GM18499 (cell line): ENCODE measurements at regions not wholly inside any gene's neighbourhood (a gene's known extent, or its start where the extent isn't known, plus 50 kb on each side); places are given as distances from the start of the nearest gene placed in this dataset.
"Not testable (repeated sequence)": the region's sequence is repeated elsewhere in the genome, so short reads cannot be mapped to it uniquely, and the experiment has no call there.

Experiments used
- ATAC-seq: cut with Tn5 transposase; IDR thresholded peaks from one replicate; pipeline ENCODE4 v1.9.1; 2021; ENCODE audit warnings: moderate number of reproducible peaks; ENCODE audit not compliant: insufficient read depth, unreplicated experiment

DNA sequence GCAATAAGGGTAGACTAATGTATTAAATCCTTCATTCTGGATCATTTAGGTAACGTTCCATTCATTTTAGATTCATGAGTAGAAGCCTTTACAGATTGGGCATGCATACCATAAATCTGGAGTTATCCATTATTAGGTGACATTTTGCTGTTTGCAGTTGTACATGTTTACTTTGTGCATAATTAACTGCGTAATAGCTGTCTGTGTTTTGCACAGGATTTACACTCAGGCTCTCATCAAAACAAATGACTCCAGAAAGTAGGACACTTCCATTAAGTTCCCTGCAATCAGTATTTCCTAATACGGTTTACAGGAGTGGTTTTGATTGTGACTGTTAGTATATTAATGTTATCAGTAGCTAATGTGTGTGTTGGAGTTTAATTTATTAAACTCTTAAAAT is 997.4 kb downstream of the HACE1 start:
- ATAC-seq: no peak

DNA sequence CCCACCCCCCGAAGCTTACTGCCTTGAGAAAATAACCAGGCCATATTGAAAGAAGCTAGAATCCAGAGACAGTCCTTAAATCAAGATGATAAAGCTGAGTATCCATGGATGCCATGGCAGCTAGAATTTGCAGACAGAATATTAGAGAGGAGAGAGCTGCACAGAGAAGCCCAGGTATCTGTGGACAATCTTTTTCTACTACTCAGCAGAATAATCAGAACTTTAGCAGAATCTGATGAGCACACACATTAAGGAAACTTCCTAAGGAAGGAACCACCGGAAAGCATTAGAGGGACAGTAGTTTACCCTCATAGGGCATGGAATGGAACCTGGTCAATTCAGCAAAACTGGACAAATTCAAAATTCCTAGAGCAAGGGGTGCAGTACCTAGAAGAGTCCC is 1001.7 kb downstream of the HACE1 start:
- ATAC-seq: no peak

- ATAC-seq: no peak
Measured at GRCh38 chr6:103855750-103856149, 1004.0 kb downstream of the HACE1 start.

DNA sequence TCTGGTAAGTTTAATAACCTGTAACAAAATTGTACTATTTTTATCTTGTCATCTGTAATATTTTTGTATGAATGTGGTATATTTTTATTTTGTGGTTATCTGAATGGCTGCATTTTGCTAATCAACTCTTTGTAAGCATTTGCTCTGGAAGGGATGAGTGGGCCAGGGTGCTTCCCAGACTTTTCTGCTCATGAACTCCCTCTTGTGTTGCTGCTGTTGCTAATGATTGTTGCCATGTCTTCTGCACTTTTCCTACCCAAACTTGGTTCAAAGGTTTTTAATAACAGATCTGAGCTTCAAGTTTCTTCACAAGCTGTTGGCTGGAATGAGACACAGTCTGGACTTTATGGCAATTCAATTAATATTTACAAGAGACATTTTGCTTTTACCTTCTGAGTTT is 1005.7 kb downstream of the HACE1 start:
- no peak for ATAC-seq

- ATAC-seq: no peak
Measured at GRCh38 chr6:103838457-103838856, 1021.3 kb downstream of the HACE1 start.

DNA sequence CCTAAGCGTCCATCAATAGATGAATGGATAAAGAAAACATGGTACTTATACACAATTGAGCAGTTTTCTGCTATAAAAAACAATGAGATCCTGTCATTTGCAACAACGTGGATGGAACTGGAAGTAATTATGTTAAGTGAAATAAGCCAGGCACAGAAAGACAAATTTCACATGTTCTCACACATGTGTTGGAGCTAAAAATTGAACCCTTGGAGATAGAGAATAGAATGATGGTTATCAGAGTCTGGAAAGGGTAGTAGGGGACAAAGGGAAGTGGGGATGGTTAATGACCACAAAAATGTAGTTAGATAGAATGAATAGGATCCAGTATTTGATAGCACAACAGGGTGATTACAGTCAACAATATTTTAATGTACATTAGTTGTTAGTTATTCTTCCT is 1033.5 kb downstream of the HACE1 start:
- no peak for ATAC-seq

- ATAC-seq: no peak
Measured at GRCh38 chr6:103820148-103820547, 1039.6 kb downstream of the HACE1 start.

DNA sequence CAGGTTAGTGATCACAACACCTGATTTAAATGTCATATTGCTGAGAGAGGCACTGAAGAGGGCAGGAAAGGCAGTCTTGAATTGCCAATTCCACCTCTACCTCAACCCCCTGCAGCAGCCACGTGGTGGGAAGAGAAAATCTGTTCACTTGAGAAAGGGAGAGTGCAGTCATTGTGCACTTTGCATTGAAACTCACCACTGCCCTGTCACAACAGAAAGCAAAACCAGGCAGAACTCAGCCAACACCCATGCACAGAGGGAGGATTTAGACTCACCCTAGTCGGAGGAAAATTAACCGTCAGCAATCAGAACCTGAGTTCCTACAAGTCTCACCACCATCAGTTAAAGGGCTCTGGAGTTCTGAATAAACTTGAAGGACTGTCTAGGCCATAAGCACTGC is 1040.2 kb downstream of the HACE1 start:
- ATAC-seq: no peak

DNA sequence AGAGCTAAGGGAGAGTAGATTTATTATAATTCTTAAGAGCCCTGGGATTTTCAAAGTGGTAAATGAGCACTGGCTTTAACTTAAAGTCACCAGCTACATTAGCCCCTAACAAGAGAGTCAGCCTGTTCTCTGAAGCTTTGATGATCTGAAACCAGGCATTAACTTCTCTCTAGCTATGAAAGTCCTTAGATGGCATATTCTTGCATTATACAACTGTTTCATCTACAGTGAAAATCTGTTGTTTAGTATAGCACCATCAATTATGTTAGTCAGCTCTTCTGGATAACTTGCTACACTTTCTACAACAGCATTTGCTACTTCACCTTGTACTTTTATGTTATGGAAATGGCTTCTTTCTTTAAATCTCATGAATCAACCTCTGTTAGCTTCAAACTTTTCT is 1046.7 kb downstream of the HACE1 start:
- ATAC-seq: no peak

GRCh38 chr6:103801901-103802479 is 1057.7 kb downstream of the HACE1 start:
- not testable (repeated sequence) for ATAC-seq

DNA sequence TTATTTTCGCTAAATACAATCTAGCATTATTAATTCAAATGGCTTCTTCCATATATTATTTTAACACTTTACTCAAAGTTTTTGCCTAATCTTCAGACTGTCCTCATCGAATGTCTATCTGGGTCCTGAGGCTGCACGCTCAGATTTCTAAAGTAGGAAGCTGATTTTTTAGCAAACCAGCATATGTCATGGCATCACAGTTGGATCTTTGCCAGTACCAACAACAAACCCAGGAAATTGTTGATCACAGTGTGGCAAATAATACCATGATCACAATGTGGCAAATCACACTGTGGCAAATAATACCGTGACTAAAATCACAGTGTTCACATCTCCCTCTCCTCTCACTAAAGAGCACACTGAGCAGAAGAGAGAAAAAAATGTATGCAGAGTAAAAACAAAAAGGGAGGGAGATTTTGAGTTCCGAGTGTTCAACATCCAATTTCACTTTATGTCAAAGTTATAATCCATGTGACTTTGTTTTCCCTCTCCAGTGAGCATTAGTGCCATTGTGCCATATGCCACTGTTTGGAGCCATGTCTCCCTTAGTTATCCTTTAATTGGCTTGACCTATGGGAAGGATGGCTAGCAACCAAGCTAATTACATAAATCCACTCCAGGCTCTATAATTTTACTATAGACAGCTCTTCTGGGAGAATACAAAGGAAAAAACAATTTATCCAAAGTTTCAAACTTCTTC is 1059.6 kb downstream of the HACE1 start:
- ATAC-seq: no peak

- ATAC-seq: no peak
Measured at GRCh38 chr6:103798166-103798565, 1061.6 kb downstream of the HACE1 start.

DNA sequence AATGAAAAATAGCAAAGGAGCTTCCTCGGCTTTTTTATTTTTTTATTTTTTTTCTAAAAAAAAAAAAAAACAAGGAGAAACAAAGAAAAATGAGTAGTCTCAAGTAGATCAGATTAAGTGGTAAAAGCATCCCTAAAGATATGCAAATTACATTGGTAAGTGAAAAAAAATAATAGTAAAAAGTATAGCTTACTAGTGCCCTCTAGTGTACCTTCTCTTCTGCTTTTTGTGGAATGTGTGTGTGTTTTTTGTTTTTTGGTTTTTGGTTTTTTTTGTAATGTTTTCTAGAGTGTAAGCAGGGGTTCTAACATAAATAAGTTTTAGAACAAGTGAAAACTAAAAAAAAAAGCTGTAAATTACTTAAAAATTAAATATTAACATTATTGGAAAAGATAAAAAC is 1062.0 kb downstream of the HACE1 start:
- no peak for ATAC-seq

DNA sequence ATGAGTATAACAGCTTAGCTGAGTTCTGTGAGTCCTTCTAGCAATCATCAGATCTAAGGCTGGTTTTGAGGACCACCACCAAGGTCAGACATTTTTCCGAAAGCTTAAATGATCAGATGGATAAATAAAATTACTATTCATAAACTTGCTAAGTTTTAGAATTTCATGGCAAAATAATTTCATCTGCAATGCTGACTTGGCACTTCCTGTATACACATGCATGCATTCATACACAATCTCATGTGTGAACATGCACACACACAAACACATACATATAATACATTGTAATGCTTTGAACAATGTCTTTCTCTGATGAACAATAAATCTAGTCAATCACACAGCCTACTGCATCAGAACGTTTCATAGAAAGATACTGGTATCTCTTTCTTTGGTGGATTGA is 1068.3 kb downstream of the HACE1 start:
- no peak for ATAC-seq

DNA sequence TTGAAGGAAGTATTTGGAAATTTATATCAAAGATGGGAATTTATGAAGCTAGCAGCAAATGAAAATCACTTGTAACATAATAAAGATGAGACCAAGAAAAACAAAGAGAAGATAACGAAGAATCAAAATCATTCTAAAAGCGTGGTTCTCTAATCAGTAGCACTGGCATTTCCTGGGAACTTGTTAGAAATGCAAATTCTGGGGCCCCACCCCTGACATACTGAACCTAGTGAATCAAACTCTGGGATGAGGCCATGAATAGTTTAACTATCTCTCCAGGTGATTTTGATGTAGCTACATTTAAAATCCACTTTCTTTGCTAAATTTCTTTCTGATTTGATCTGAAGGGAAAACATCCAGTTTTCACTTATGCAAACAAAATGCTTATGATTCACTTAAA is 1075.6 kb downstream of the HACE1 start:
- ATAC-seq: no peak

- ATAC-seq: no peak
Measured at GRCh38 chr6:103783329-103783728, 1076.4 kb downstream of the HACE1 start.

DNA sequence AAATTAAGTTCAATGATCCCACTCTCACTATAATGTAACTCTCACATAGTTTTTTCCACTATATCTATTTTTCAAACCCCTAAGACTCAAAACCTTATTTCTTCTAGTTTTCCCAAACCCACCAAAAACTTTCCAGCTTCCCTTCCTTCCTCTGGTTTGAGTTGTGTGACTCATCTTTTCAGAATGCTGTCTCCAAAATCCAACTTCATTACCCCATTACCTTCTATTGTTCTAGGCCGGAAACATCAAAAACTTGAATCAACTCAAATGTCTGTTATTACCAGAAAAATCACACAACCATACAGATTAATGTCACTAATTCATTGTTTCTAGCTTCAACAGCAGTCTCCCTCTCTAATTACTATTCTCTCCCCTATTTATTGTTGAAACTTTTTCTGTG is 1090.3 kb downstream of the HACE1 start:
- no peak for ATAC-seq

- ATAC-seq: no peak
Measured at GRCh38 chr6:103750603-103751002, 1109.1 kb downstream of the HACE1 start.

- ATAC-seq: no peak
Measured at GRCh38 chr6:103734016-103734415, 1125.7 kb downstream of the HACE1 start.

DNA sequence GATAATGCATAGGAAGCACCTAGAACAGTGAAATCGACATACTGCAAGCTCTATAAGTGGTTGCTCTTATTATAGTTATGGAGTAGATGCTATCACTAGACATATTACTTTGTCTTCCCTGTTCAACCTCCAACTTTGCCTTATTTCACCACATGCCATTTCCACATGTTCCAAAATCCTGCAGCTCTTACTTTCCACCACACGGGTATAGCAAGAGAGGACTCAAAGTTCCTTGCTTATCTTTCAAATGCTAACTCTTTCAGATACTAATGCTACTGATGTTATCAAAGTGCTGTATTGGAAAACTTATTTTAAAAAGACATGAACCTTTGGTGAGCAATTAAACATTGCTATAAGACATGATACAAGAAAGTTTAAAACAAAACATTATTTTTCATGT is 1130.1 kb downstream of the HACE1 start:
- ATAC-seq: no peak

DNA sequence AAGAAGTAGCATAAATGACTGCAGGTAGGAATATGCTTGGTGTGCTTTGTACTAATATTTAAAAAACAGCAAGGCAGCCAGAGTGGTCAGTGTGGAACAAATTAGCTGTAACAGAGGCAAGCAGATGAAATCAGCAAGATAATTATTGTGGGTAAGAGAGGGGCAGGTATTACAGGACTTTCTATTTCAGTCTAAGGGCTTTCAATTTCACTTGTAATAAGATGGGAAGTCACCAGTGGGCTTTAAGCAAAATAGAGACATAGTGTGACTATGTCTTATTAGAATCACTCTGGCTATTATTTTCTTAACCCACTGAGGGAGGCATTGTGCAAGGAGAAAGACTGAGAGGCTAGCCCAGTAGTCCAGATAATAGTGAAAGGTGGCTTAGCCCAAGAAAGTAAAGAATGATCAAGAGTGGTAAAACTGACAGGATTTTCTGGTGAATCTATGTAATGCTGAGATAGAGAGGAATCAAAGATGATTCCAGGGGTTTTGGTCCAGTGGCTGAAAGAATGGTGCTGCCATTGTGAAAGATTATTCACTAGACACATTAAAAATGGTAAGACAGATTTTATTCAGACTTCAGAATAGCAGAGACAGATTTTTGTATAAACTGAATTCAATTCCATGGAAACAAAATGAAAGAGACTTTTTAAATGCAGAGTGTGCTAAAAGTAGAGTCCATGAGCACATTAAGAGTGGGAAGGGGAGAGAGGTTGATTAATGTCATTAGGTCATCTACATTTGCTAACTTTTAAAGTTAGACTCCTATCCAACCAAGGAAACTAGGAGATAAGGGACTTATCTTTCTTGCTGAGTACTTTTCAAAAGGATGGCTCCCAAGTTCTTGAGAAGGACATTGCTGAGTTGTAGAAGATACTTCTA is 1136.0 kb downstream of the HACE1 start:
- ATAC-seq: no peak
